ENCODE measurements at regions not wholly inside any gene's neighbourhood (a gene's known extent, or its start where the extent isn't known, plus 50 kb on each side); places are given as distances from the start of the nearest gene placed in this dataset.

DNA sequence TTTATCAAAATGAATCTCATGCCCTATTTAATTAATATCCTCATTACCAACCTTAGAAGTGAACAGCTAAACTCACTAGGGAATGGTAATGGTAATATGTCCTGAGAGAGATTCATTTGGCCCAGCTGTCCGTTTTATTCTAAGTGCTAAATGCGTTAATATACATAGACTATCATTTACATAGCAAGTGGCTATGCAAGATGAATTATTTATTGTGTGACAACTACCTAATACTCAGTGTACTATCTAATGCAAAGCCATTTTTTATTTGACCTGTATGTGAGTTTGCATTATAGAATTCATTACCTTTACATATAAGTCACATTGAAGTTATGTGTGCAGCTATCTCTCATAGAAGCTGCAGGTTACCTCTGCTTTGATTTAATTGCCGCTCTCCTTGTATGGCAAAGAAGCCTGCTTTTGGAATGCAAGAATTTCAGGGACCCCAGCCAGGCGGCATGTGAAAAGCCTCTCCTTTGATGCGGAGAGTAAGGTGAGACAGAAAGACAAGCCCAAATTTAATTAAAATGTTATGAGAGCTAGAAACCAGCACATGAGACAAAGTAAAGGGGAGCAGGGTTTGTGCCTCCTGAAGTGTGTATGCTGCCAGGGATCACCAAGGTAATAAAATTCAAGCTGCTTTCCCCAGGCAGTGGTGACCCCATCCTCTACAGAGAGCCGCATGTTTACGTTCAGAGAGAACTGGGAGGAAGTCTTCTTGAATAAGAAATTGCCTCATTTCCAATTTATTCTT is 693.0 kb upstream of the MAP3K7 start:
- Histone ChIP-seq H3K36me3 (ENCODE audit: low read depth) (no peaks in the 10 kb centered on the region), H3K4me2 (no peak overlapping the region), H3K27me3 (ENCODE audit: insufficient read depth, low read depth) (no peaks in the 10 kb centered on the region), H3K79me2 (ENCODE audit: low read depth) (no peaks in the 10 kb centered on the region), H3K9me2 (ENCODE audit: insufficient read depth) (no peaks in the 10 kb centered on the region), H3K4me1 (replicated peaks; ENCODE audit: insufficient read depth) (no peaks in the 10 kb centered on the region), H3K4me3 (no peak overlapping the region), H4K20me1 (ENCODE audit: insufficient read depth) (no peaks in the 10 kb centered on the region), H3K27ac (no peak overlapping the region), H3K9me3 (ENCODE audit: insufficient read depth, low read depth) (no peaks in the 10 kb centered on the region), H2AFZ (no peak overlapping the region), H3F3A (ENCODE audit: insufficient read depth, low read depth) (no peaks in the 10 kb centered on the region)
- intact Hi-C loops (cut with micrococcal nuclease; ENCODE audit: unreplicated experiment): no loop called here
- no TSS peak for BruUV-seq (replicated peaks)
- POLR2A ChIA-PET (ENCODE audit: unreplicated experiment): no interaction called here
- no peak for DNase-seq
- CTCF ChIA-PET: no interaction called here
- TF ChIP-seq, protein P1, sequence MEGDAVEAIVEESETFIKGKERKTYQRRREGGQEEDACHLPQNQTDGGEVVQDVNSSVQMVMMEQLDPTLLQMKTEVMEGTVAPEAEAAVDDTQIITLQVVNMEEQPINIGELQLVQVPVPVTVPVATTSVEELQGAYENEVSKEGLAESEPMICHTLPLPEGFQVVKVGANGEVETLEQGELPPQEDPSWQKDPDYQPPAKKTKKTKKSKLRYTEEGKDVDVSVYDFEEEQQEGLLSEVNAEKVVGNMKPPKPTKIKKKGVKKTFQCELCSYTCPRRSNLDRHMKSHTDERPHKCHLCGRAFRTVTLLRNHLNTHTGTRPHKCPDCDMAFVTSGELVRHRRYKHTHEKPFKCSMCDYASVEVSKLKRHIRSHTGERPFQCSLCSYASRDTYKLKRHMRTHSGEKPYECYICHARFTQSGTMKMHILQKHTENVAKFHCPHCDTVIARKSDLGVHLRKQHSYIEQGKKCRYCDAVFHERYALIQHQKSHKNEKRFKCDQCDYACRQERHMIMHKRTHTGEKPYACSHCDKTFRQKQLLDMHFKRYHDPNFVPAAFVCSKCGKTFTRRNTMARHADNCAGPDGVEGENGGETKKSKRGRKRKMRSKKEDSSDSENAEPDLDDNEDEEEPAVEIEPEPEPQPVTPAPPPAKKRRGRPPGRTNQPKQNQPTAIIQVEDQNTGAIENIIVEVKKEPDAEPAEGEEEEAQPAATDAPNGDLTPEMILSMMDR (conservative IDR thresholded peaks at IDR 0.05): no peak
- TF ChIP-seq EZH2 (IDR thresholded peaks at IDR 0.05; ENCODE audit: low read depth): no peak

DNA sequence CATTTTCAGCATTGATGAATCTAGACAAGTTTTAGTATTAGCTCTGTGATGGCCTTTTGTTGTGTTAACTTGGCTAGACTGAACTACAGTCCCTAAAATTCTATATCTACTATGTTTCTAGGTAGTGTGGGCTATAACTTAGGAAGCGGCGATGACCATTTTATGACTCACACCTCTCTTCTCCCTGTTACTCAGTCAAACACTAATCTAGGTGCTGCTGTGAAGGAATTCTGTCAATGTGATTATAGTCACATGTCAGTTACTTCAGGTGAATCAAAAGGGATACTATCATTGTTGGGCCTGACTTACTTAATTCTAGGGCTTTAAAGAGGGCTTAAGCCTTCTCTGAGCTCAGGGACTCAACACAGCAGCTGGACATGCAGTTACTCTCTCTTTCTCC is 691.5 kb upstream of the MAP3K7 start:
- DNase-seq: no peak
- Histone ChIP-seq H3K4me3 (no peak overlapping the region), H3K9me3 (ENCODE audit: insufficient read depth, low read depth) (no peaks in the 10 kb centered on the region), H3K4me1 (replicated peaks; ENCODE audit: insufficient read depth) (no peaks in the 10 kb centered on the region), H3K27ac (no peak overlapping the region), H3K4me2 (no peak overlapping the region), H2AFZ (no peak overlapping the region), H4K20me1 (ENCODE audit: insufficient read depth) (no peaks in the 10 kb centered on the region), H3F3A (ENCODE audit: insufficient read depth, low read depth) (no peaks in the 10 kb centered on the region), H3K36me3 (ENCODE audit: low read depth) (no peaks in the 10 kb centered on the region), H3K27me3 (ENCODE audit: insufficient read depth, low read depth) (no peaks in the 10 kb centered on the region), H3K79me2 (ENCODE audit: low read depth) (no peaks in the 10 kb centered on the region), H3K9me2 (ENCODE audit: insufficient read depth) (no peaks in the 10 kb centered on the region)
- TF ChIP-seq EZH2 (IDR thresholded peaks at IDR 0.05; ENCODE audit: low read depth): no peak
- TF ChIP-seq, protein P1 (conservative IDR thresholded peaks at IDR 0.05): no peak
- intact Hi-C loops (cut with micrococcal nuclease; ENCODE audit: unreplicated experiment): no loop called here
- ChIA-PET CTCF (no interaction called here), POLR2A (ENCODE audit: unreplicated experiment) (interaction anchor here (0.7 kb wide), 1 partner anchor 175 kb away, joined by 6 read pairs; no protein-coding TSS in a partner anchor)
- BruUV-seq (replicated peaks): no TSS peak

DNA sequence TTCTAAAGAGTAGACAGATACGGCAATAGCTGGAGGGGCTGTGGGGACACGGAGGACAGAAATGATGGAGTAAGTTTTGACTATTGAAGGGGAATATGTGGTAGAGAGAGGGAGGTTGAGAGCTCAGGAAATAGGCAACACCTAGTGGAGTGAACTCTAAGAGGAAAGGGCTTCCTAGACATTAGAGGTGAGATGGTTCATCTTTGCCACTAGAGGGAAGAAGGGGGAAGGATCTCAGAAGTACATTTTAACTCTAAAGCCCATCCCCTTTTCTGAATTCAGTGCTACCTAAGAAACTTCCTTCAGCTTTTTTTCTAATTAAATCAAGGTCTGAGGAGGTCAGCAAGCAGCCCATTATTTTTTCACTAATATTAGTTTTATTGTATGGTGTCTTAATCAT is 689.4 kb upstream of the MAP3K7 start:
- Histone ChIP-seq H3K9me3 (ENCODE audit: insufficient read depth, low read depth) (no peaks in the 10 kb centered on the region), H3F3A (ENCODE audit: insufficient read depth, low read depth) (no peaks in the 10 kb centered on the region), H3K27me3 (ENCODE audit: insufficient read depth, low read depth) (no peaks in the 10 kb centered on the region), H3K9me2 (ENCODE audit: insufficient read depth) (no peaks in the 10 kb centered on the region), H2AFZ (no peak overlapping the region), H3K4me3 (no peak overlapping the region), H3K79me2 (ENCODE audit: low read depth) (no peaks in the 10 kb centered on the region), H3K4me1 (replicated peaks; ENCODE audit: insufficient read depth) (no peaks in the 10 kb centered on the region), H3K27ac (no peak overlapping the region), H4K20me1 (ENCODE audit: insufficient read depth) (no peaks in the 10 kb centered on the region), H3K4me2 (no peak overlapping the region), H3K36me3 (ENCODE audit: low read depth) (no peaks in the 10 kb centered on the region)
- POLR2A ChIA-PET (ENCODE audit: unreplicated experiment): interaction anchor here (0.5 kb wide), 1 partner anchor 38 kb away, joined by 4 read pairs; no protein-coding TSS in a partner anchor
- no peak for DNase-seq
- CTCF ChIA-PET: interaction anchor here (0.5 kb wide), 1 partner anchor 48 kb away, joined by 9 read pairs; no protein-coding TSS in a partner anchor
- BruUV-seq (replicated peaks): no TSS peak
- intact Hi-C loops (cut with micrococcal nuclease; ENCODE audit: unreplicated experiment): no loop called here
- TF ChIP-seq EZH2 (IDR thresholded peaks at IDR 0.05; ENCODE audit: low read depth): no peak
- TF ChIP-seq, protein P1 (conservative IDR thresholded peaks at IDR 0.05): peak; percentile 53
